GM12872 (cell line): ENCODE measurements at regions not wholly inside any gene's neighbourhood (a gene's known extent, or its start where the extent isn't known, plus 50 kb on each side); places are given as distances from the start of the nearest gene placed in this dataset.

Experiments used
- CTCF ChIP-seq: IDR thresholded peaks from 3 replicates; pipeline ENCODE4 v1.5.1; 2011; ENCODE audit warnings: low read depth, mild to moderate bottlenecking, low read length, moderate library complexity; ENCODE audit not compliant: insufficient read depth

DNA sequence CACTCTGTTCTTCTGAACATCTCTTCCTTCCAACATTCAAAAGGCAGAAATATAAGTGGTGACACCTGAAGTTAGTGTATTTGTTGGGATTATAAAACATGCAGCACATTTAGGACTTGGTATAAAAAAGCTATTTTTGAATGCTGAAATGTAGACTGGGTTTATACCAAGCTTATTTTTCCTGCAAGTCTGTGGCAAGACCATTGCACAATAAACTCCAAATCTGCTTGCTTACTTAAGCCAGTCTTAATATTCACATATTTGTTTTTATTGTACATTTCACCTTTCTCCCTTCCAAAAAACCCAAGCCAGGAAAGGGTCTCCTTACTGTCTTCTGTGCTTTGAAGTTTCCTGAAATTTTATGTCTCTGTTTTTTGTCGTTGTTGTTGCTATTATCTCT lies 63.7 kb downstream of the FHIP1A start:
- no peak for TF ChIP-seq CTCF

- no peak for TF ChIP-seq CTCF
These were observed 64.6 kb downstream of the FHIP1A start for GRCh38 chr4:151473521-151474097.

DNA sequence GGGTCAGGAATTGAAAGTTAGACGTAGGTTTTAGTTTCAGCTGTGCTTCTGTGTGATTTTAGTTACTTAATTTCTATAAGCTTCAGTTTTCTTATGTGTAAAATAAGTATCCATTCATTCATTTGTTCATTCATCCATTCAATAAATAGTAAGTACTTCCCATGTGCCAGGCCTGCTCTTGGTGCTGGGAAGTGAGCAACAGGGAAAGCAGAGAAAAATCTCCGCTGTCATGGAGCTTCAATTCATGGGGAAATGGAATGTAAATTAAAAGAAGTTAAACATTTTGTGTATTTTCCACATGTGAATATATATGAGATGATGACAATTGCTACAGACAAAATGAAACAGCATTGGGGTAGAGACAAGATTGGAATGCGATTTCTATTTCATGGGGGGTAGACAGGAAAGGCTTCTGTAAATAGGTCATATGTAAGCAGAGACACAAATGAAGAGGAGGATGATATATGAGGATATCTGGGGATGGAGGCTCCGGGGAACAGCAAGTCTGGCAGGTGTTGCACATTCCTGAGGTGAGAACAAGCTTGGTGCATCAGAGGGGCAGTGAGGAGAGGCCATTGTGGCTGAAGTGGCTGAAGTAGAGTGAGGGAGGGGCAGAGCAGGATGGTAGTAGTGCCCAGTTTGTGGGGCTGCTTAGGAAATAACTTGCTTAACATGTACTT lies 66.2 kb downstream of the FHIP1A start:
- TF ChIP-seq CTCF, result no peak

DNA sequence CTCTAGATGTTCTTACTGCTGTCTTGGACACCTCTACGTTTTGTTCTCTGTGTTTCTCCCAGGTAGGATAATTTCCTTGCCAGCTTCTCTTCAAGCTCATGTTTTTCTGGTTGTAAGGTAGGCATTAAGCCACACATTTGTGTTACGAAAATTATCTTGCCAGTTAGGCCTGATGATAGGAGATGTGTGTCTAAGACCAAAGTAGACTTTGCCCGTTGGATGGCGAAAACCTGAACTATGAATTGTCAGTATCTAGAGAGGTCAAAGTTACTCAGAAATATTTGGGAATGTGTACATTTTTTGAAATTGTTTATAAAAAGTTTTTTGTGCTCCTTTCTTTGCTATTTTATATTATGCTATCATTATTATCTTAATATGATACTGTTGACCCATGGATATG lies 72.8 kb downstream of the FHIP1A start:
- TF ChIP-seq CTCF, result no peak

GRCh38 chr4:151484396-151485102 lies 75.6 kb downstream of the FHIP1A start:
- no peak for TF ChIP-seq CTCF

DNA sequence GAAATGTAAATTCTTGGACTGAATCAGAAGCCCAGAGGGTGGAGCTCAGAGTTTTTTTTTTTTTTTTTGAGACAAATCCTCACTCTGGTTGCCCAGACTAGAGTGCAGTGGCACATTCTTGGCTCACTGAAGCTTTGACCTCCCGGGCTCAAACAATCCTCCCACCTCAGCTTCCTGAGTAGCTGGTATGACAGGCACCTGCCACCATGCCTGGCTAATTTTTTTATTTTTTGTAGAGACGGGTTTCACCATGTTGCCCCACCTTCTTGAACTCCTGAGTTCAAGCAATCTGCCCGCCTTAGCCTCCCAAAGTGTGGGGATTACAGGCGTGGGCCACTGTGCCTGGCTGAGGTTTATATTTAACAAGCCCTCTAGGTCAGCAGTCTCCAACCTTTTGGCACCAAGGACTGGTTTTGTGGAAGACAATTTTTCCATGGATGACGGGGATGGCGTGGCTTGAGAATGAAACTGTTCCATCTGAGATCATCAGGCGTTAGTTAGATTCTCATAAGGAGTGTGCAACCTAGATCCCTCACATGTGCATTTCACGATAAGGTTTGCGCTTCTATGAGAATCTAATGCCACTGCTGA lies 76.7 kb downstream of the FHIP1A start:
- no peak for TF ChIP-seq CTCF

- TF ChIP-seq CTCF, result no peak
These were observed 77.2 kb downstream of the FHIP1A start for GRCh38 chr4:151486168-151486567.
